ENCODE measurements at regions not wholly inside any gene's neighbourhood (a gene's known extent, or its start where the extent isn't known, plus 50 kb on each side); places are given as distances from the start of the nearest gene placed in this dataset.

- TF ChIP-seq ATF2 (CRISPR knock-in tag; IDR thresholded peaks at IDR 0.05; ENCODE audit: borderline replicate concordance, low read depth) (no peak), ZNF121 (CRISPR knock-in tag; IDR thresholded peaks at IDR 0.05) (no peak), CTCF (IDR thresholded peaks at IDR 0.05) (no peak), ZSCAN18 (CRISPR knock-in tag; IDR thresholded peaks at IDR 0.05) (no peak), SP1 (CRISPR knock-in tag; conservative IDR thresholded peaks at IDR 0.05) (no peak), ZBTB21 (CRISPR knock-in tag; IDR thresholded peaks at IDR 0.05; ENCODE audit: borderline replicate concordance) (no peak), USF2 (CRISPR knock-in tag; IDR thresholded peaks at IDR 0.05) (no peak), JUN (CRISPR knock-in tag; IDR thresholded peaks at IDR 0.05) (no peak), E2F4 (CRISPR knock-in tag; IDR thresholded peaks at IDR 0.05; ENCODE audit: borderline replicate concordance, low read depth) (no peak), TEAD4 (CRISPR knock-in tag; IDR thresholded peaks at IDR 0.05) (no peak)
Observed at GRCh38 chr17:74045608-74046280, 157.7 kb upstream of the RPL38 start.
